ENCODE measurements at regions not wholly inside any gene's neighbourhood (a gene's known extent, or its start where the extent isn't known, plus 50 kb on each side); places are given as distances from the start of the nearest gene placed in this dataset.

DNA sequence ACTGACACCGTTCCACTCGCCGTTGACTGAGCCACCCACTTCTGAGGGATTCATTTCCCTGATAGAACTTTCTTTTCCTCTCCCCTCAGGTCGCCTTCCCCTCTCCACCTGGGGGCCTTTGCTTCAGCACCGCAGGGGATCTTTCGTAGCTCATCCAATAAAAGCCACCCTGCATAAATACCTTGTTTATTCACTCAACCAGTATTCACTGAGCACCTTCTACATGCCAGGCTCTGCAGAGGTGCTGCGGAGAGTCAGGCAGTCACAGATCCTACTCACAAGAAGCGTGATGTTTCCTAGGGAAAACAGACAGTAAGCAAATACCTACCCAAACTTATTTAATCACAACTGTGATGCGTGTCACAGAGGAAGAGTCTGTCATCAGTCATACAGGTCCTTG, 127.7 kb downstream of the TEX36 start:
- intact Hi-C loops (cut with micrococcal nuclease; ENCODE audit: unreplicated experiment) = no loop called here
- POLR2A ChIA-PET = no interaction called here
- DNase-seq (ENCODE audit: low read depth, low spot score) = no peak
- no TSS peak for BruUV-seq (replicated peaks)
- SMC1A ChIA-PET (ENCODE audit: uncharacterized antibody, unreplicated experiment) = no interaction called here
- RAD21 ChIA-PET (ENCODE audit: unreplicated experiment) = no interaction called here
- Histone ChIP-seq H3K4me3 (no peak overlapping the region), H3K4me1 (ENCODE audit: control insufficient read depth, insufficient read depth, low read length) (no peaks in the 10 kb centered on the region), H3K27ac (ENCODE audit: control insufficient read depth, insufficient read depth) (no peak overlapping the region), H2AFZ (ENCODE audit: control insufficient read depth, low read depth, low read length) (no peak overlapping the region), H3K27me3 (replicated peaks in 1 of 2; ENCODE audit: control insufficient read depth in 2 of 2, insufficient read depth in 2 of 2, low read length in 1 of 2) (no peaks in the 10 kb centered on the region; a peak in 1 of 4 replicates), H3K36me3 (ENCODE audit: control insufficient read depth in 2 of 2, insufficient read depth in 2 of 2, low read length in 1 of 2) (no peaks in the 10 kb centered on the region), H4K20me1 (ENCODE audit: control insufficient read depth, insufficient read depth) (no peaks in the 10 kb centered on the region), H3K9me3 (replicated peaks; ENCODE audit: control insufficient read depth, insufficient read depth, low read length) (no peaks in the 10 kb centered on the region), H3K79me2 (ENCODE audit: control insufficient read depth, insufficient read depth, low read length) (no peaks in the 10 kb centered on the region), H3K9ac (ENCODE audit: control insufficient read depth, insufficient read depth, low read length) (no peak overlapping the region), H3K4me2 (ENCODE audit: control insufficient read depth, insufficient read depth) (no peak overlapping the region)
- in situ Hi-C loops (cut with MboI) = no loop called here
- TF ChIP-seq JUNB (IDR thresholded peaks at IDR 0.05) = no peak
- TF ChIP-seq CBFB (IDR thresholded peaks at IDR 0.05; ENCODE audit: low read depth) = no peak
- TF ChIP-seq, protein P1, sequence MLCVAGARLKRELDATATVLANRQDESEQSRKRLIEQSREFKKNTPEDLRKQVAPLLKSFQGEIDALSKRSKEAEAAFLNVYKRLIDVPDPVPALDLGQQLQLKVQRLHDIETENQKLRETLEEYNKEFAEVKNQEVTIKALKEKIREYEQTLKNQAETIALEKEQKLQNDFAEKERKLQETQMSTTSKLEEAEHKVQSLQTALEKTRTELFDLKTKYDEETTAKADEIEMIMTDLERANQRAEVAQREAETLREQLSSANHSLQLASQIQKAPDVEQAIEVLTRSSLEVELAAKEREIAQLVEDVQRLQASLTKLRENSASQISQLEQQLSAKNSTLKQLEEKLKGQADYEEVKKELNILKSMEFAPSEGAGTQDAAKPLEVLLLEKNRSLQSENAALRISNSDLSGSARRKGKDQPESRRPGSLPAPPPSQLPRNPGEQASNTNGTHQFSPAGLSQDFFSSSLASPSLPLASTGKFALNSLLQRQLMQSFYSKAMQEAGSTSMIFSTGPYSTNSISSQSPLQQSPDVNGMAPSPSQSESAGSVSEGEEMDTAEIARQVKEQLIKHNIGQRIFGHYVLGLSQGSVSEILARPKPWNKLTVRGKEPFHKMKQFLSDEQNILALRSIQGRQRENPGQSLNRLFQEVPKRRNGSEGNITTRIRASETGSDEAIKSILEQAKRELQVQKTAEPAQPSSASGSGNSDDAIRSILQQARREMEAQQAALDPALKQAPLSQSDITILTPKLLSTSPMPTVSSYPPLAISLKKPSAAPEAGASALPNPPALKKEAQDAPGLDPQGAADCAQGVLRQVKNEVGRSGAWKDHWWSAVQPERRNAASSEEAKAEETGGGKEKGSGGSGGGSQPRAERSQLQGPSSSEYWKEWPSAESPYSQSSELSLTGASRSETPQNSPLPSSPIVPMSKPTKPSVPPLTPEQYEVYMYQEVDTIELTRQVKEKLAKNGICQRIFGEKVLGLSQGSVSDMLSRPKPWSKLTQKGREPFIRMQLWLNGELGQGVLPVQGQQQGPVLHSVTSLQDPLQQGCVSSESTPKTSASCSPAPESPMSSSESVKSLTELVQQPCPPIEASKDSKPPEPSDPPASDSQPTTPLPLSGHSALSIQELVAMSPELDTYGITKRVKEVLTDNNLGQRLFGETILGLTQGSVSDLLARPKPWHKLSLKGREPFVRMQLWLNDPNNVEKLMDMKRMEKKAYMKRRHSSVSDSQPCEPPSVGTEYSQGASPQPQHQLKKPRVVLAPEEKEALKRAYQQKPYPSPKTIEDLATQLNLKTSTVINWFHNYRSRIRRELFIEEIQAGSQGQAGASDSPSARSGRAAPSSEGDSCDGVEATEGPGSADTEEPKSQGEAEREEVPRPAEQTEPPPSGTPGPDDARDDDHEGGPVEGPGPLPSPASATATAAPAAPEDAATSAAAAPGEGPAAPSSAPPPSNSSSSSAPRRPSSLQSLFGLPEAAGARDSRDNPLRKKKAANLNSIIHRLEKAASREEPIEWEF (IDR thresholded peaks at IDR 0.05; ENCODE audit: insufficient replicate concordance, low read depth, low read length) = no peak
- no peak for FAIRE-seq
- CTCF ChIA-PET = no interaction called here
- no peak for ATAC-seq
- 17% methylated on average over 9 of the region's 9 CpGs for WGBS (ENCODE audit: insufficient coverage, insufficient replicate concordance, low lambda C conversion rate, missing lambda C conversion rate)

DNA sequence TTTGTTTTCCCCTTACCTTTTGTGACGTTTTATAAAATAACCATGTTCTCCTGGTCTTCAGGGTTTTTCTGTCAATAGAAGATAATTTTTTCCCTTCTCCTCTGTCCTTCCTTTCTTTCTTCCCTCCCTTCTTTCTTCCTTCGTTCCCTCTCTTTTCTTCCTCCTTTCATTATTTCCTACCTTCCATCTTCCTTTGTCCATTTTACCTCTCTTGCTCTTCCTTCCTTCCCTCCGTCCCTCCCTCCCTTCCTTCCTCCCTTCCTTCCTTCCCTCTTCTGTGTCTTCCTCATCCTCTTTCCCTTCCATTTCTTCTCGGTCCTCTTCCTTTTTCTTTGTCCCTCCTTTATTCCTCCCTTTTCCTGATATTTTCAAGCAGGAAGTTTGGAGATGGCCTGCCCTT, 128.2 kb downstream of the TEX36 start:
- CTCF ChIA-PET = no interaction called here
- FAIRE-seq = no peak
- Histone ChIP-seq H3K36me3 (ENCODE audit: control insufficient read depth in 2 of 2, insufficient read depth in 2 of 2, low read length in 1 of 2) (no peaks in the 10 kb centered on the region), H3K27ac (ENCODE audit: control insufficient read depth, insufficient read depth) (no peak overlapping the region), H3K4me1 (ENCODE audit: control insufficient read depth, insufficient read depth, low read length) (no peaks in the 10 kb centered on the region), H2AFZ (ENCODE audit: control insufficient read depth, low read depth, low read length) (no peak overlapping the region), H3K4me3 (no peak overlapping the region), H3K79me2 (ENCODE audit: control insufficient read depth, insufficient read depth, low read length) (no peaks in the 10 kb centered on the region), H3K27me3 (replicated peaks in 1 of 2; ENCODE audit: control insufficient read depth in 2 of 2, insufficient read depth in 2 of 2, low read length in 1 of 2) (no peaks in the 10 kb centered on the region; a peak in 1 of 4 replicates), H3K9ac (ENCODE audit: control insufficient read depth, insufficient read depth, low read length) (no peak overlapping the region), H3K9me3 (replicated peaks; ENCODE audit: control insufficient read depth, insufficient read depth, low read length) (no peaks in the 10 kb centered on the region), H3K4me2 (ENCODE audit: control insufficient read depth, insufficient read depth) (no peak overlapping the region), H4K20me1 (ENCODE audit: control insufficient read depth, insufficient read depth) (no peaks in the 10 kb centered on the region)
- POLR2A ChIA-PET = no interaction called here
- ATAC-seq = no peak
- SMC1A ChIA-PET (ENCODE audit: uncharacterized antibody, unreplicated experiment) = no interaction called here
- in situ Hi-C loops (cut with MboI) = no loop called here
- BruUV-seq (replicated peaks) = no TSS peak
- 2% methylated on average over 4 of the region's 4 CpGs for WGBS (ENCODE audit: insufficient coverage, insufficient replicate concordance, low lambda C conversion rate, missing lambda C conversion rate)
- RAD21 ChIA-PET (ENCODE audit: unreplicated experiment) = no interaction called here
- TF ChIP-seq, protein P2, sequence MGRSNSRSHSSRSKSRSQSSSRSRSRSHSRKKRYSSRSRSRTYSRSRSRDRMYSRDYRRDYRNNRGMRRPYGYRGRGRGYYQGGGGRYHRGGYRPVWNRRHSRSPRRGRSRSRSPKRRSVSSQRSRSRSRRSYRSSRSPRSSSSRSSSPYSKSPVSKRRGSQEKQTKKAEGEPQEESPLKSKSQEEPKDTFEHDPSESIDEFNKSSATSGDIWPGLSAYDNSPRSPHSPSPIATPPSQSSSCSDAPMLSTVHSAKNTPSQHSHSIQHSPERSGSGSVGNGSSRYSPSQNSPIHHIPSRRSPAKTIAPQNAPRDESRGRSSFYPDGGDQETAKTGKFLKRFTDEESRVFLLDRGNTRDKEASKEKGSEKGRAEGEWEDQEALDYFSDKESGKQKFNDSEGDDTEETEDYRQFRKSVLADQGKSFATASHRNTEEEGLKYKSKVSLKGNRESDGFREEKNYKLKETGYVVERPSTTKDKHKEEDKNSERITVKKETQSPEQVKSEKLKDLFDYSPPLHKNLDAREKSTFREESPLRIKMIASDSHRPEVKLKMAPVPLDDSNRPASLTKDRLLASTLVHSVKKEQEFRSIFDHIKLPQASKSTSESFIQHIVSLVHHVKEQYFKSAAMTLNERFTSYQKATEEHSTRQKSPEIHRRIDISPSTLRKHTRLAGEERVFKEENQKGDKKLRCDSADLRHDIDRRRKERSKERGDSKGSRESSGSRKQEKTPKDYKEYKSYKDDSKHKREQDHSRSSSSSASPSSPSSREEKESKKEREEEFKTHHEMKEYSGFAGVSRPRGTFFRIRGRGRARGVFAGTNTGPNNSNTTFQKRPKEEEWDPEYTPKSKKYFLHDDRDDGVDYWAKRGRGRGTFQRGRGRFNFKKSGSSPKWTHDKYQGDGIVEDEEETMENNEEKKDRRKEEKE (IDR thresholded peaks at IDR 0.05) = no peak
- TF ChIP-seq NFYB (IDR thresholded peaks at IDR 0.05; ENCODE audit: insufficient read depth, low read depth, low read length) (no peak), SMAD1 (IDR thresholded peaks at IDR 0.05; ENCODE audit: low read depth, partially characterized antibody) (no peak), EGR1 (IDR thresholded peaks at IDR 0.05; ENCODE audit: borderline replicate concordance in 1 of 2, low read depth in 2 of 2, low read length in 2 of 2) (no peak)
- DNase-seq (ENCODE audit: low read depth, low spot score) = no peak
- intact Hi-C loops (cut with micrococcal nuclease; ENCODE audit: unreplicated experiment) = no loop called here
